ENCODE measurements at regions not wholly inside any gene's neighbourhood (a gene's known extent, or its start where the extent isn't known, plus 50 kb on each side); places are given as distances from the start of the nearest gene placed in this dataset.
"Not testable (repeated sequence)": the region's sequence is repeated elsewhere in the genome, so short reads cannot be mapped to it uniquely, and the experiment has no call there.

- DNase-seq (ENCODE audit: low read depth), result no peak
Measured at GRCh38 chr2:13694673-13695072, 937.8 kb upstream of the LRATD1 start.

- DNase-seq (ENCODE audit: low read depth), result no peak
Measured at GRCh38 chr2:13696601-13697000, 935.9 kb upstream of the LRATD1 start.

GRCh38 chr2:13698847-13699246 lies 933.7 kb upstream of the LRATD1 start:
- DNase-seq (ENCODE audit: low read depth), result no peak

GRCh38 chr2:13699939-13700338 lies 932.6 kb upstream of the LRATD1 start:
- DNase-seq (ENCODE audit: low read depth), result not testable (repeated sequence)

- DNase-seq (ENCODE audit: low read depth), result no peak
Measured at GRCh38 chr2:13711154-13711553, 921.4 kb upstream of the LRATD1 start.

DNA sequence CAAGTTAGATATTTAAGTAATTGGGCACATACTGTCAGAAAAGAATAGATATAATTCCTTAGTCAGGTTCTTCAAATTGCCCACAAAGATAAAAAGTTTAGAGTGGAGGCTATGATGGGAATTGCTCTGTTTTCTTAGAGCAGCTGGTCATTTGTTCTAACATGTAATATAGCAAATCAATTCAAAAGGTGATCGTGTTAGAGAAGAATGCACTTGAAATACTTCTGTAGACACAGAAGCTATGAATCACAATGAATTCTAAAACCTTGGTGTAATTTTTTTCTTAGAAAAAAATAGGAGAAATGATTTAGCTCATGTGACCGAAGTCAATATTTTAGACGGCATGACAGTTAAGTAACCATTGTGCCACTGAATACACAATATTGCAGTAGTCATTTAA lies 918.1 kb upstream of the LRATD1 start:
- DNase-seq (ENCODE audit: low read depth), result no peak

DNA sequence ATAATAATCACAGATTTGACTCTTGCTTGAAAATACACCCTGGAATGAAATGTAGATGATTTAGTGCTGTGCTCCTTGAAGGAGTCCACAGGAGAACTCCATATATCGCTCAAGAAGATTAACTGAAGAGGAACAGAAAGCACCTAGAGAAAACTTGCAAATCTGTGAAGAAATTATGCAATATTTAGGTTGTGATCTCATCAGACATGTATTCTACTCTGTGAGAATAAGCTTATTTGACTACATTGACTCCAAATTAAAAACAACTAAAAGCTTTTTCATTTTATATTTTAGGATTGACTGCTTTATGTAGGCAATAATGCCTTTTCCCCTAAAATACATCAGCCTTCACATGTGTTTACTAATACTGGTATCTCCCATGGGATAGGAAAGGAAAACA lies 906.6 kb upstream of the LRATD1 start:
- no peak for DNase-seq (ENCODE audit: low read depth)

- DNase-seq (ENCODE audit: low read depth), result no peak
Measured at GRCh38 chr2:13745330-13745729, 887.2 kb upstream of the LRATD1 start.

DNA sequence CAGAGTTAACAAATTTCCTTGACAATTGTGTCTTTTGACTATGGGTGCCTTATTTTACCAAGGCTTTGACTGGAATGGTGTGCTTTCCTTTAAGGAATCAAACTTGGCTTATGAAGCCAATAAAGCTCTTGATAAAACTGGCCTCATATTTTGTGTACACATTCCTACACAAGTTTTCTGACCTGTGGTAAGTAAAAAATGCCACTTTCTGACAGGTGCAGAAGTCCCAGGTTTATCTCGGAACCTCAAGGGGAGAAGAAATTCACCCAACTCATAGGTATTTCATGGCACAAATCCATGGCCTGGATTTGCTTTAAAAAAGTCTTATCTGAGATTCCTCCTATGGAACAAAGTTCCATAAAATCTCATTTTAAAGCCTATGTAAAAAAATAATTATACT lies 880.6 kb upstream of the LRATD1 start:
- DNase-seq (ENCODE audit: low read depth), result no peak

GRCh38 chr2:13758412-13758811 lies 874.1 kb upstream of the LRATD1 start:
- DNase-seq (ENCODE audit: low read depth), result no peak

DNA sequence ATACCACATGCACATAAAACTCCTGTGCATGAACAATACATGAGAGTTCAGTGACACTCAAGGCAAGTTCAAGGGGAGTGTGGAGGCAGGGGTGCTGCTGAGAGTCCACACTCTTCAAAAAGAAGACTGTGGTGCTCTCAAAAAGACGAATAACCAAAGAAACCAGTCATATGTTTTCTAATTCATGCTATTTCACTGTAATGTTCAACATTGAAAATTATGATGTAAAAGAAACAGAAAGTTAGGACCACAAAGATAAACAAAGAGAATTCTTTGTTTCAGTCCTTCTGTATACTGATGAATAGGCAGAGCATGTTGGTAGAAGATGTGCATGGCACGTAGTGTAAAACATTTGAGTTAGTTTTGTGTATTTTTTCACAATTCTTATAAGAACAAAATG lies 864.2 kb upstream of the LRATD1 start:
- no peak for DNase-seq (ENCODE audit: low read depth)

DNA sequence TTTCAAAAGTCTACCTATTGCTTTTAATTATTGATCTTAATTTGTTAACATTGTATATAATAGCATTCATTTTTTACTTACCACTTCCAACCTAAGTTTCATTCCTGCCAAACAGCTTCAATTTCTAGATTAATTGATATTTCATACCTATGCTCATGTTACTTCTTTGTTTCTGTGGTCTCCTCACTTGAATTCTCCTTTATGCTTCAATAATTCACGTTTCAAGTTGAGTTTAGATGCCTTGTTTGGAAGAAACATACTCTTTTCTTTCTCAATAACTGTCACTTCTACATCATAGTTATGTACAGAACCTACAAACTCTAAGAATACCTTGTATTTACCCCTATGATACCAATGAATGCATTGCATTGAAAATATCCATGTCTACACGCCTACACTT lies 862.2 kb upstream of the LRATD1 start:
- DNase-seq (ENCODE audit: low read depth), result no peak

GRCh38 chr2:13779996-13780395 lies 852.5 kb upstream of the LRATD1 start:
- DNase-seq (ENCODE audit: low read depth), result no peak

DNA sequence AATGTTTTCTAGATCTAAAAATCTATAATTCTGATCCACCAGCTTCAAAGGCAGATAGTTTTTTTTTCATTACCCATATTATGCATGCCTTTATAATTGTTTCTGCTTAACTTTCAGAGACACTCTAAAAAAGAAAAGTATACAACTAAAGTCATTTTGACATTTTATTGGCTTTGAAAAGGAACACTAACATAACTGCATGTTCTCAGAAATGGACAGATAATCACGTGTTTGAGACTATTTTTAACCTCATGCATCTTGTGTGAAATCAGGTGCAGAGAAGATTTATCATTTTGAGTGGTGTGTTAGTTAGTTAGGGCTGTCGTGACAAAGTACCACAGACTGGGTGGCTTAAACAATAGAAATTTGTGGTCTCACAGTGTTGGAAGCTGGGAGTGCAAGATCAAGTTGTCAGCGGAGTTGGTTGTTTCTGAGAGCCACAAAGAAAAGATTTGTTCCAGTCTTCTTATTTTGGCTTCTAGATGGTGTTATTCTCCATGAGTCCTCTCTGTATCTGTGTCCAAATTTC lies 841.4 kb upstream of the LRATD1 start:
- DNase-seq (ENCODE audit: low read depth), result no peak

DNA sequence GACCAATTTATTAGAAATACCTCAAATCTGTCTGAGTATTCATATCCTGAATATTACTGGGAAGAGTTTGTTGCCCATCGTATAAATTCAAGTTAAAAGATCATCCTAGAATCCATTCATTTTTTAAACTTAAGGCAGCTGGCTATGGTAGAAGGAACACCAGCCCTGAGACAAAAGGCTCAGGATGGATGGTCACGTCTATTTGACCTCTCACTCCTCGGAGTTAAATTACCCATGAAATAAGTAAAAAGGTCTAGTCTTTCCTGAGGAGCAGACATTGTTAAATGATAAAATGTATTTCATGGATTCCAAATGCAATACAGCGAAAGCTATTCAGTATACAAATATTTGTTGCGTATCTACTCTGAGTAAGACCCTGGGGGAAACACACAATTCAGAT lies 826.0 kb upstream of the LRATD1 start:
- DNase-seq (ENCODE audit: low read depth), result no peak

GRCh38 chr2:13813236-13813635 lies 819.3 kb upstream of the LRATD1 start:
- DNase-seq (ENCODE audit: low read depth), result no peak

DNA sequence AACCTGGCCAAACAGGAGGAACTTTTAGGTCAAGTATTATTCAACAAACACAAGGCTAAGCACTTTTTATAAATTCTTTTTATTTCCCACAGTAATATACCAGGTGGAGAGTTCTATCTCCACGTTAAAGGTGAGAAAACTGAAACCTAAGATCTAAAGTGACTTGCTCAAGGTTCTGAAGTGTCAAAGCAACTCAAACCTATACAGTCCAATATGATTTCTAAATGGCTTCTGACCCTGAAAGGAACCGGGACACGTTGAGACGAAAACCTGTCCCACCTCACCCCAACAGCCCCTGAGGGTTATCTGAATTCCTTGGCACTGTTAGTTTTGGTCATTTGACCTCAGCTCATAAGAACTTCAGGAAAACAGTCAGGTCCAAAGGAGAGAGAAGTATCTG lies 814.5 kb upstream of the LRATD1 start:
- DNase-seq (ENCODE audit: low read depth), result no peak

DNA sequence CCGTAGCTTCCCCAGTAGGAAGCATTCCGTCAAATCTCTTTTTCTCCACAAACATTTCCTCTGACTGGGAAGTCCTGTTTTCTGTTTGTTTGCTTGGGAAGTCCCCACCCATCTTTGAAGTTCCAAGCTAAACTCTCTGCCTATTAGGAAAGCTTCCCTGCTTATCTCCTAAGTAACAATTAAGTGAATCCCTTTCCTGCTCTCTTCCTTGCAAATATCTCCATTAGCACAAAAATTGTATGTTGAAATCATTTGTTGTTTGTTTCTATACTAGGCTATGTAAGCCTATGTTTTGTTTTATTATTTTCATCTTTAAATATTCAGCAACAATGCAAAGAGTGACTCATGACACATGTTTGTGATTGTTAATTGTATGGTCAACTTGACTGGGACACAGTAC lies 812.6 kb upstream of the LRATD1 start:
- DNase-seq (ENCODE audit: low read depth), result no peak

DNA sequence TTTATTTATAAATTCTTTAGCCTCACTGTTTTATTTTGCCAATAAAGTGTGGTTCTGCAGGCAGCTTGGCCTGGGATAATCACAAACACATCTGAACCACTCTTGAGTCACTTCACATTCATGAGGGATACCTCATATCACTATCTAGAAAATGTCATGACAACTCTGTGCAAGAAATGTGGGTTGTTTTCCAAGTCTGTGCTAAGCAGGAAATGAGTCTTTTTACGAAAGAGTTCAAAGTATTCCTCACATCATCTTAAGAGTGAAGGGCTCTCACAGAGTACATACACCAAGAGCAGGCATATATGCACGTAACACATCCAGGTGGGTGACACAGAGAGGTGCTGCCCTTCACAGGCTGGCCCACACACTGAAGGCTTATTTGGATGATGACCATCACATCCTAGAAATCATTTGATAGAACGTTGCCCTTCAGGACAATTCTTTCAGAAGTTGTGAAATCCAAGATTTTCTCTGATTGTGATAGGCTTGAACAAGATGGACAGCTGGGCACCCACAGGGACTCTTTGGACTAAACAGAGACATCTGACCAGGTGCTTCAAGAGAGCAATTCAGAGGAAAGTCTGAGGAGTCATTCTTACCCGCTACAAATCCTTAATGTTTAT lies 811.1 kb upstream of the LRATD1 start:
- DNase-seq (ENCODE audit: low read depth), result no peak

DNA sequence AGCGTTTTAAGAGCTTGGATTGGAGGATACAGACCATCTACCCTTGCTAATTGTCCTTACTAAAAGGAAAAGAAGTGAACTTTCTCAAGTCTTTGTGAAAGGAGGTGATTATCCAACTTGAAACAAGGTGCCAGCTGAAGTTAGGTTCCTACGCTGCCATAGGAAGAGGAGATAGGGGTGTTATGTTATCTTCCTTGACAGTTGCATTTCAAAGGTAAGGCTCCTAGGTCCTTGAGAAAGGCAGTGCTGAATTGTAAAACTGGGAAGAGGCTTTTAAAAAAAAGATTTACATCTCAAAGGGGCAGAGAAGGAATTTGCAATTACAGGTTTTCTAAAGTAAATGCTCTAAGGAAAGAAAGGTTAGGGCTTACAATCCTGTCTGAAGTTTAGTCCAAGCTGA lies 810.2 kb upstream of the LRATD1 start:
- no peak for DNase-seq (ENCODE audit: low read depth)

DNA sequence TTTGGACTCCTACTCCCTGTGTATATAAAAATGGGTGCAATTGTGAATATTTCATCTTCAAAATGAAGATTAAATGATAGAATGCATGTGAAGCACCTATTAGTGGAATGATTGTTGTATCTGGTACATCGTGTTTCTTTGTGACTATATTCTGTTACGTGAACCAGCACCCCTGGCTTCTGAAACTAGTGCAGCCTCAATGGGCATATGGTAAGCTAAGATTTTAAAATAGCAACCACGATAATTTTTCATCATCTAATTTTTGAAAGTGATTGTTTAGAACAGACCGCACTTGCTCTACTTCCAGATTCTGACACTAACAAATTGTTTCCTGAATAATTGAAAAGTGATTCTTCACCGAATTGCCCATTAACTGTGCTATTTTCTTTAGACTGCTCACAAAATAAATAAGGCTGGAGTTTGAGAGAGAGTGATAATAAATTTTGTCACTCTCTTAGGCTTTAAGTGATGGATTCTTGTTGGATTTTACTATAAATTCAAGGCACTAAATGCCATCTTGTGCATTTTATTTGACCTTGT lies 806.1 kb upstream of the LRATD1 start:
- DNase-seq (ENCODE audit: low read depth), result no peak

GRCh38 chr2:13858626-13859025 lies 773.9 kb upstream of the LRATD1 start:
- DNase-seq (ENCODE audit: low read depth), result no peak

DNA sequence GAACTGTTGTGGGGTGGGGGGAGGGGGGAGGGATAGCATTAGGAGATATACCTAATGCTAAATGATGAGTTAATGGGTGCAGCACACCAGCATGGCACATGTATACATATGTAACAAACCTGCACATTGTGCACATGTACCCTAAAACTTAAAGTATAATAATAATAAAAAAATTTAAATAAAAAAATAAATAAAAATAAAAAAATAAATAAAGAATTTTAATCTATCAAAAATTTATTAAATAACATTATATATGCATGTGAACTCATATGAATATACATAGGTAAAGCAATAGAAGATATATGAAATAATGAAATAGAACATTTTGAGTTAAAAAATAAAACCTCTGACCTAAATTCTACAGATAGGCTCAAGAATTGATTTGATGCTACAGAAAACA lies 764.2 kb upstream of the LRATD1 start:
- not testable (repeated sequence) for DNase-seq (ENCODE audit: low read depth)

DNA sequence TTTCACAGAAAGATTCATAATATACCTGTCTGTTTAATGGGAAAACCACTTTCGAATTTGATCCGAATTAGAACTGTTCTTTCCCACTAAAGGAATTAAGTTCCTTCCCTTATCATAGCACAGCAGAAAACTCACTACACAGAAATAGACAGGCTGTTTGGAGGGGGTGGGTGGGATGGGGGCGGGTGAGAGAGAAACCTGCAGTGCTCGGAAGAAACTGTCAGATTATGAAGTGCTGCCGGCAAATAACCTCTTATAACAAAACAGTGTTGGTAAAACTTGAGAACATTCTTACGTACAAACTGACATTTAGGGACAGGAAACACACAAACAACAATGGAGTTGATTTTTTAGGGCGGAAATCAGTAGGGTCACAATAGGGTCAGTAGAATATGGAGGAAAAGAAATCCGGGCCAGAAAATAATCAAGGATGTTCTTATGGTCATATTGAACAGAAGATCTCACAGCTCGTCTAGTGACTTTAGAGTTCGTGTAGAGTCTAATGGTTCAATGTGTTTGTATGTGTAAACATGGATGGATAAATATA lies 756.0 kb upstream of the LRATD1 start:
- DNase-seq (ENCODE audit: low read depth), result no peak
